Mesenchymal stem cell (in vitro differentiated cells and primary cell): ENCODE measurements at regions not wholly inside any gene's neighbourhood (a gene's known extent, or its start where the extent isn't known, plus 50 kb on each side); places are given as distances from the start of the nearest gene placed in this dataset.

Experiments
- DNase-seq: peaks from one replicate; pipeline ENCODE4 v3.0.0-alpha.2; 2013
- H2AFZ ChIP-seq: one replicate; pipeline ENCODE4 v1.6.1; 2013; ENCODE audit warnings: low read depth, mild to moderate bottlenecking, control low read depth, inconsistent platforms, low read length, moderate library complexity
- H2AK5ac ChIP-seq: 2 replicates; pipeline ENCODE4 v1.6.1; 2013; ENCODE audit warnings: low read length, moderate library complexity, mild to moderate bottlenecking, inconsistent platforms; ENCODE audit not compliant: severe bottlenecking
- H2BK120ac ChIP-seq: one replicate; pipeline ENCODE4 v1.6.1; 2013; ENCODE audit warnings: low read depth, mild to moderate bottlenecking, inconsistent platforms, low read length, moderate library complexity
- H2BK12ac ChIP-seq, 2 experiments: one replicate each; pipeline ENCODE4 v1.6.1; 2013; ENCODE audit warnings: inconsistent platforms in 2 of 2, low read length in 2 of 2, mild to moderate bottlenecking in 2 of 2, moderate library complexity in 2 of 2, control low read depth in 1 of 2
- H2BK15ac ChIP-seq: one replicate; pipeline ENCODE4 v1.6.1; 2013; ENCODE audit warnings: mild to moderate bottlenecking, low read depth, inconsistent platforms; ENCODE audit not compliant: poor library complexity, severe bottlenecking
- H2BK5ac ChIP-seq: 2 replicates; pipeline ENCODE4 v1.6.1; 2013; ENCODE audit warnings: low read depth, mild to moderate bottlenecking, low read length, control low read depth, inconsistent platforms; ENCODE audit not compliant: poor library complexity, severe bottlenecking
- H3K14ac ChIP-seq, 2 experiments: one replicate each; pipeline ENCODE4 v1.6.1; 2013; ENCODE audit warnings: inconsistent platforms in 2 of 2, low read length in 2 of 2, control low read depth in 1 of 2, mild to moderate bottlenecking in 1 of 2, moderate library complexity in 1 of 2
- H3K18ac ChIP-seq, 2 experiments: one replicate each; pipeline ENCODE4 v1.6.1; 2013; ENCODE audit warnings: inconsistent platforms in 2 of 2, low read length in 2 of 2, control low read depth in 1 of 2, low read depth in 1 of 2, mild to moderate bottlenecking in 1 of 2
- H3K23ac ChIP-seq, 2 experiments: one replicate each; pipeline ENCODE4 v1.6.1; 2013; ENCODE audit warnings: inconsistent platforms in 2 of 2, low read length in 2 of 2, mild to moderate bottlenecking in 2 of 2, moderate library complexity in 2 of 2, control low read depth in 1 of 2
- H3K27ac ChIP-seq: 2 replicates; pipeline ENCODE4 v1.5.1; 2013; ENCODE audit warnings: mild to moderate bottlenecking, moderate library complexity, low read length, control low read depth, inconsistent platforms; ENCODE audit not compliant: poor library complexity, severe bottlenecking
- H3K27me3 ChIP-seq, 2 experiments: 2 replicates each; pipeline versions ENCODE4 v1.6.1 to v1.7.0; 2013; ENCODE audit warnings: low read length in 2 of 2, mild to moderate bottlenecking in 2 of 2, moderate library complexity in 2 of 2, control low read depth in 1 of 2, inconsistent platforms in 1 of 2; ENCODE audit not compliant: control insufficient read depth in 1 of 2, insufficient read depth in 1 of 2
- H3K36me3 ChIP-seq, 2 experiments: 2 replicates each; pipeline versions ENCODE4 v1.6.1 to v1.7.0; 2013; ENCODE audit warnings: low read length in 2 of 2, control low read depth in 1 of 2, inconsistent platforms in 1 of 2, low read depth in 1 of 2, mild to moderate bottlenecking in 1 of 2; ENCODE audit not compliant: insufficient read depth in 2 of 2, control insufficient read depth in 1 of 2
- H3K4ac ChIP-seq, 2 experiments: one replicate each; pipeline ENCODE4 v1.6.1; 2013; ENCODE audit warnings: inconsistent platforms in 2 of 2, low read length in 2 of 2, mild to moderate bottlenecking in 2 of 2, moderate library complexity in 2 of 2, control low read depth in 1 of 2, low read depth in 1 of 2
- H3K4me1 ChIP-seq: 2 replicates; pipeline ENCODE4 v1.6.1; 2013; ENCODE audit warnings: low read depth, low read length, control low read depth; ENCODE audit not compliant: control insufficient read depth, insufficient read depth
- H3K4me2 ChIP-seq: 2 replicates; pipeline ENCODE4 v1.6.1; 2013; ENCODE audit warnings: low read length, mild to moderate bottlenecking, inconsistent platforms; ENCODE audit not compliant: poor library complexity, severe bottlenecking
- H3K4me3 ChIP-seq, 2 experiments: 2 replicates each; pipeline versions ENCODE4 v1.5.1 to v1.7.0; 2013; ENCODE audit warnings: low read length in 2 of 2, mild to moderate bottlenecking in 2 of 2, control low read depth in 1 of 2, low read depth in 1 of 2; ENCODE audit not compliant: insufficient read depth in 1 of 2
- H3K79me1 ChIP-seq: replicated peaks from 2 replicates; pipeline ENCODE4 v1.6.1; 2013; ENCODE audit warnings: mild to moderate bottlenecking, control low read depth, low read length, inconsistent platforms; ENCODE audit not compliant: poor library complexity, severe bottlenecking
- H3K9ac ChIP-seq: 2 replicates; pipeline ENCODE4 v1.7.0; 2013; ENCODE audit warnings: mild to moderate bottlenecking, low read length, moderate library complexity
- H3K9me3 ChIP-seq: 2 replicates; pipeline ENCODE4 v1.7.0; 2013; ENCODE audit warnings: mild to moderate bottlenecking, low read length; ENCODE audit not compliant: control insufficient read depth
- H4K8ac ChIP-seq: one replicate; pipeline ENCODE4 v1.6.1; 2013; ENCODE audit warnings: inconsistent platforms, mild to moderate bottlenecking, low read length, moderate library complexity
- H4K91ac ChIP-seq: one replicate; pipeline ENCODE4 v1.6.1; 2013; ENCODE audit warnings: mild to moderate bottlenecking, low read length, inconsistent platforms
- WGBS: methylation state at CpG from one replicate; pipeline ENCODE4 v1.1.7; 2013; ENCODE audit warnings: mixed read lengths; 5-methylcytosine and 5-hydroxymethylcytosine counted together

DNA sequence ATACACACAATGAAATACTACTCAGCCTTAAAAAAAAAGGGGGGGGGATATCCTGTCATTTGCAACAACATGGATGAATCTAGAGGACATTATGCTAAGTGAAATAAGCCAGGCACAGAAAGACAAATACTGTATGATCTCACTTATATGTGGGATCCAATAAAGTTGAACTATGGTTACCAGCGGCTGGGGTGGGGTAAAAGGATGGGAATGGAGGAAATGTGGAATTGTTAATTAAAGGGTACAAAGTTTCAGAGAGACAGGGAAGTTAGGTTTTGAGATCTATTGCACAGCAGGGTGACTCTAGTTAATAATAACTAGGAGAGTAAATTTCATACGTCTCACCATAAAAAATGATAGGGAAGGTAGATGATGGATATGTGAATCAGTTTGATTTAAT lies 76.2 kb upstream of the ZNF608 start:
- no peak for DNase-seq
- 97% methylated on average over 1 of the region's 2 CpGs for WGBS
- no peak overlapping the region for H3K4me2 ChIP-seq
- H2BK15ac ChIP-seq = no peak overlapping the region
- H3K23ac ChIP-seq = no peak overlapping the region
- no peak overlapping the region for H2BK120ac ChIP-seq
- H4K91ac ChIP-seq = no peak overlapping the region
- H3K4me1 ChIP-seq = no peaks in the 10 kb centered on the region
- H3K9ac ChIP-seq = no peak overlapping the region
- H2AFZ ChIP-seq = no peak overlapping the region
- no peak overlapping the region for H2AK5ac ChIP-seq
- no peaks in the 10 kb centered on the region for H3K79me1 ChIP-seq
- no peak overlapping the region for H4K8ac ChIP-seq
- H3K27ac ChIP-seq = no peak overlapping the region
- no peak overlapping the region for H3K14ac ChIP-seq
- no peak overlapping the region for H3K4me3 ChIP-seq
- no peaks in the 10 kb centered on the region for H3K36me3 ChIP-seq
- H3K27me3 ChIP-seq = no peaks in the 10 kb centered on the region
- H3K18ac ChIP-seq = no peak overlapping the region
- H2BK5ac ChIP-seq = no peak overlapping the region
- H2BK12ac ChIP-seq = no peak overlapping the region
- H3K9me3 ChIP-seq = no peaks in the 10 kb centered on the region
- no peak overlapping the region for H3K4ac ChIP-seq

DNA sequence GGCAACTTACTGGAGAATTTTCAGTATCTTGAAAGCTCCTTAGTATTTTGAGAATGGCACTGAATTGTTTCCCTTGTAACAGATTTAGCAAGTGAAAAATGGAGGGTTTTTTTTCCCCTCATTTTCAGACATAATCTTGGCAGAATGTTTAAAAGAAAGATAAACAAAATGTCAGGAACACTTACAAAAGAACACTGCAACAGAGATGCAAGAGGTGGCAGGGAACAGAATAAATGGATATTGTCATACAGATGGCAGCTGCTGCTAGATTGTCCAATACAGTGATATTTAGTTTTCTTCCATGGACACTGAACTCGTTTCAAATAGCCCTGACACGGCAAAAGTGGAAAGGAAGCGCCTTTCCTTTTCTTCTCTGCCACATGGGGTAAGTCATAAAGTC lies 76.9 kb upstream of the ZNF608 start:
- Histone ChIP-seq H3K36me3 (no peaks in the 10 kb centered on the region), H3K9ac (no peak overlapping the region), H2BK12ac (no peak overlapping the region), H3K4me3 (no peak overlapping the region), H2AFZ (no peak overlapping the region), H3K27ac (no peak overlapping the region), H4K91ac (no peak overlapping the region), H3K23ac (no peak overlapping the region), H3K9me3 (no peaks in the 10 kb centered on the region), H3K4me2 (no peak overlapping the region), H2BK120ac (no peak overlapping the region), H3K27me3 (no peaks in the 10 kb centered on the region), H2AK5ac (no peak overlapping the region), H4K8ac (no peak overlapping the region), H3K79me1 (no peaks in the 10 kb centered on the region), H3K18ac (no peak overlapping the region), H3K14ac (no peak overlapping the region), H2BK5ac (no peak overlapping the region), H3K4ac (no peak overlapping the region), H3K4me1 (no peaks in the 10 kb centered on the region), H2BK15ac (no peak overlapping the region)
- no peak for DNase-seq
- 41% methylated on average over 3 of the region's 3 CpGs for WGBS

DNA sequence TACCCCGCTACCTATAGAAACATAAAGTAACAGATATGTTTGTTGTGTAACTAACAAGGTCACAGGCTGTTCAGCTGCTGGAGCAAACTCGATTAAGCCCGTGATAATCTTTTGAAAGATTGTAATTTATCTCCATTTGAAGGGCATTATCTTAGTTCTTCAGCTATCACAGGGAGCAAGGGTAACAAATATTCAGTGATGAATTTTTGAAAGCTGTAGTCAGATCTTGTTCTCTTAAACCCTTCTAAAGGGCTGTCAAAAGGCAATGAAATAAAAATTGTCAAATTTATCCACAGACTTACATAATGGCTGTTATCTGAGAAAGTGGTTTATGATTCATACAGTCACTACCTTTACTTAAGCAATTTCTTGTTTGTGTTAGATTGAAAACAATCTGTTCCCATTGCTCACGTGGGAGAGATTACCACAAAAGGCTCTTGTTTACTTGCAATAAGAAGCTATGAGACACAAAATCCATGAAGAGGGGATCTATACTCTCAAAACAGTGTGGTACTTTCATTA lies 78.3 kb upstream of the ZNF608 start:
- H3K79me1 ChIP-seq = no peaks in the 10 kb centered on the region
- 67% methylated on average over 2 of the region's 4 CpGs for WGBS
- no peak overlapping the region for H3K18ac ChIP-seq
- H3K9me3 ChIP-seq = no peaks in the 10 kb centered on the region
- no peak overlapping the region for H2BK12ac ChIP-seq
- no peak overlapping the region for H2BK120ac ChIP-seq
- H2BK5ac ChIP-seq = no peak overlapping the region
- no peak overlapping the region for H3K9ac ChIP-seq
- no peak overlapping the region for H3K4ac ChIP-seq
- H3K14ac ChIP-seq = no peak overlapping the region
- H3K4me3 ChIP-seq = no peak overlapping the region
- H4K91ac ChIP-seq = no peak overlapping the region
- H3K27ac ChIP-seq = no peak overlapping the region
- H3K4me1 ChIP-seq = no peaks in the 10 kb centered on the region
- H2AFZ ChIP-seq = no peak overlapping the region
- H2AK5ac ChIP-seq = no peak overlapping the region
- no peak overlapping the region for H3K4me2 ChIP-seq
- peak; percentile 73 for DNase-seq
- no peak overlapping the region for H4K8ac ChIP-seq
- H3K23ac ChIP-seq = no peak overlapping the region
- no peak overlapping the region for H2BK15ac ChIP-seq
- no peaks in the 10 kb centered on the region for H3K27me3 ChIP-seq
- no peaks in the 10 kb centered on the region for H3K36me3 ChIP-seq

DNA sequence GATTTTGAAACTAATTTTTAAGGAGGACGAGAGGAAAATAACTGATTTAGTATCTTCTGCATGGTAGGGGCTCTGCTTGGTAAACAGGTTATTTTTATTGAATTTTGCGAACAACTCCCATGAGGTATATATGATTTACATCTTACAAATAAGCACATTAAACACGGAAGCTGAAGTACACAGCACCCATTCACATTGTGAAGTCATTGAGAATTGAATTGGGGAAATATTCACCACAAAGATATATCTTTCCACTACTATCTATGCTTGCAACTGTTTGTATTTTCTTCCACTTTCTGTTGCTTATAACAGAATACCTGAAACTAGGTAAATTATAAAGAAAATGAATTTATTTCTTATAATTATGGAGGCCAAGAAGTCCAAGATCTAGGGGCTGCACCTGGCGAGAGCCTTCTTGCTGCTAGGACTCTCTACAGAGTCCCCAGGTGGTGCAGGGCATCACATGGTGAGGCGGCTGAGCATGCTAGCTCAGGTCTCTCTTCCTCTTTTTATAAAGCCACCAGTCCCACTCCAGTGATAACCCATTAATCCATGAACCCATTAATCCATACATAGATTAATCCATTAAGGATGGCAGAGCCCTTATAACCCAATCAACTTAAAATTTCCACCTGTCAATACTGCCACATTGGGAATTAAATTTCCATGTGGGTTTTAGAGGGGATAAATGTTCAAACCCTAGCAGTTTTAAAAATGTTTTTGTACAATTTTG lies 79.0 kb upstream of the ZNF608 start:
- no peak overlapping the region for H3K23ac ChIP-seq
- H2BK5ac ChIP-seq = no peak overlapping the region
- no peak overlapping the region for H2AFZ ChIP-seq
- no peak overlapping the region for H3K4me2 ChIP-seq
- H3K27ac ChIP-seq = no peak overlapping the region
- H3K18ac ChIP-seq = no peak overlapping the region
- no peak overlapping the region for H2BK15ac ChIP-seq
- no peak overlapping the region for H3K9ac ChIP-seq
- no peak overlapping the region for H2BK120ac ChIP-seq
- WGBS = 91% methylated on average over 4 of the region's 5 CpGs
- H2AK5ac ChIP-seq = no peak overlapping the region
- H2BK12ac ChIP-seq = no peak overlapping the region
- no peak overlapping the region for H3K4me3 ChIP-seq
- H3K4ac ChIP-seq = no peak overlapping the region
- H3K36me3 ChIP-seq = no peaks in the 10 kb centered on the region
- no peaks in the 10 kb centered on the region for H3K9me3 ChIP-seq
- peak overlapping the region in 1 of 2 experiments; percentile 32 for H3K14ac ChIP-seq
- no peak for DNase-seq
- H3K4me1 ChIP-seq = no peaks in the 10 kb centered on the region
- H4K91ac ChIP-seq = no peak overlapping the region
- no peaks in the 10 kb centered on the region for H3K79me1 ChIP-seq
- H3K27me3 ChIP-seq = no peaks in the 10 kb centered on the region
- H4K8ac ChIP-seq = no peak overlapping the region
